Sigmoid colon (tissue), 6 donors: ENCODE measurements at regions not wholly inside any gene's neighbourhood (a gene's known extent, or its start where the extent isn't known, plus 50 kb on each side); places are given as distances from the start of the nearest gene placed in this dataset.

Source experiments
- DNase-seq: peaks from one replicate; pipeline ENCODE4 v3.0.0-alpha.2; 2019
- H3K27ac ChIP-seq, 4 donors: fragments of 200-600 bp; sonication (generic); one replicate each; pipeline ENCODE4 v1.5.1; 2016 to 2019; ENCODE audit warnings: mild to moderate bottlenecking in 1 of 4
- H3K27me3 ChIP-seq, 3 donors: fragments of 200-600 bp; sonication (generic); one replicate each; pipeline ENCODE4 v1.5.1; 2019; ENCODE audit warnings: mild to moderate bottlenecking in 1 of 3
- H3K36me3 ChIP-seq, 4 donors: fragments of 200-600 bp; sonication (generic); one replicate each; pipeline ENCODE4 v1.5.1; 2016 to 2019
- H3K4me1 ChIP-seq, 4 donors: fragments of 200-600 bp; sonication (generic); one replicate each; pipeline ENCODE4 v1.5.1; 2017 to 2019
- H3K4me3 ChIP-seq, 4 donors: fragments of 200-600 bp; sonication (generic); one replicate each; pipeline ENCODE4 v1.5.1; 2017 to 2019; ENCODE audit warnings: mild to moderate bottlenecking in 2 of 4, moderate library complexity in 1 of 4
- H3K9me3 ChIP-seq, 4 donors: fragments of 200-600 bp in 3 of 4; sonication (generic) in 3 of 4; one replicate each; pipeline versions ENCODE4 v1.5.1 to v1.6.1; 2013 to 2019
- EP300 ChIP-seq, 4 donors: sonication (generic); formaldehyde crosslinking; IDR thresholded peaks; one replicate each; pipeline ENCODE4 v1.6.1; 2017; ENCODE audit warnings: antibody characterized with exemption in 4 of 4
- POLR2A ChIP-seq, 2 donors: fragments of 450-650 bp; IDR thresholded peaks; one replicate each; pipeline ENCODE4 v1.6.1; 2016; ENCODE audit warnings: antibody characterized with exemption in 2 of 2, mild to moderate bottlenecking in 2 of 2, moderate library complexity in 2 of 2
- POLR2AphosphoS5 ChIP-seq, 4 donors: sonication (generic); formaldehyde crosslinking; IDR thresholded peaks; one replicate each; pipeline ENCODE4 v1.6.1; 2017; ENCODE audit warnings: antibody characterized with exemption in 4 of 4
- WGBS, 2 donors: extraction: QIAGEN DNeasy Blood & Tissue Kit; methylation state at CpG; one replicate each; pipeline ENCODE4 v1.1.7; 2013; 5-methylcytosine and 5-hydroxymethylcytosine counted together
- intact Hi-C: fragments of 100-400 bp; cut with DNase I; formaldehyde crosslinking; loops from one replicate; pipeline ENCODE4 v1.15.1; 2023
- TF ChIP-seq, protein P1 (sequence below), 4 experiments: fragments of 450-650 bp in 3 of 4; fragments of 200-600 bp in 1 of 4; IDR thresholded peaks; one replicate each; pipeline ENCODE4 v1.5.1; 2016 to 2019; ENCODE audit warnings: antibody characterized with exemption in 4 of 4, mild to moderate bottlenecking in 3 of 4, moderate library complexity in 2 of 4
- donor health status: healthy with polysubstance abuse.
- donor health status: healthy.

DNA sequence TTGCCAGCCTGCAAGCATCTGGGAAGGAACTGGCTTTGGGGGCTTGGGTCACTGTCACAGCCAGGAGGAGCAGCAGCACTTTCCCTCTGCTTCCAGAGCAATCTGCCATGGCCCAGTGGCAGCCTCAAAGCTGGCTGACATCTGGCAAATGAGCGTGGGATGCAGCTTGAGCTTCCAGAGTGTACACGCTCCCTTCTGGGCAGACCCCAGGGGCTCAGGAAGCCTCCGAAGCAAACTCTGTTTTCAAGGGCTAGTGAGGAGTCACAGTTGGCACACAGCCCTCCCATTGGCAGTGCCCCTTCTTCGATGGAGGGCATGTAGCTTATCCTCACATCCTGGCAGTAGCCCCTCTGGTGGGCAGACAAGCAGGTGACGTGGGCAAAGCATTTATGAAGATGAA is 249.6 kb downstream of the ENGASE start:
- Histone ChIP-seq H3K4me1 (no peaks in the 10 kb centered on the region), H3K27ac (no peak overlapping the region), H3K27me3 (no peaks in the 10 kb centered on the region), H3K4me3 (no peak overlapping the region), H3K36me3 (peaks cover 0 to 12% (median 0%) of the 10 kb centered on the region in 4 donors), H3K9me3 (no peaks in the 10 kb centered on the region)
- intact Hi-C loops = no loop called here
- TF ChIP-seq POLR2AphosphoS5 (IDR thresholded peaks at IDR 0.05) = no peak
- TF ChIP-seq, protein P1, sequence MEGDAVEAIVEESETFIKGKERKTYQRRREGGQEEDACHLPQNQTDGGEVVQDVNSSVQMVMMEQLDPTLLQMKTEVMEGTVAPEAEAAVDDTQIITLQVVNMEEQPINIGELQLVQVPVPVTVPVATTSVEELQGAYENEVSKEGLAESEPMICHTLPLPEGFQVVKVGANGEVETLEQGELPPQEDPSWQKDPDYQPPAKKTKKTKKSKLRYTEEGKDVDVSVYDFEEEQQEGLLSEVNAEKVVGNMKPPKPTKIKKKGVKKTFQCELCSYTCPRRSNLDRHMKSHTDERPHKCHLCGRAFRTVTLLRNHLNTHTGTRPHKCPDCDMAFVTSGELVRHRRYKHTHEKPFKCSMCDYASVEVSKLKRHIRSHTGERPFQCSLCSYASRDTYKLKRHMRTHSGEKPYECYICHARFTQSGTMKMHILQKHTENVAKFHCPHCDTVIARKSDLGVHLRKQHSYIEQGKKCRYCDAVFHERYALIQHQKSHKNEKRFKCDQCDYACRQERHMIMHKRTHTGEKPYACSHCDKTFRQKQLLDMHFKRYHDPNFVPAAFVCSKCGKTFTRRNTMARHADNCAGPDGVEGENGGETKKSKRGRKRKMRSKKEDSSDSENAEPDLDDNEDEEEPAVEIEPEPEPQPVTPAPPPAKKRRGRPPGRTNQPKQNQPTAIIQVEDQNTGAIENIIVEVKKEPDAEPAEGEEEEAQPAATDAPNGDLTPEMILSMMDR (IDR thresholded peaks at IDR 0.05) = no peak
- TF ChIP-seq EP300 (IDR thresholded peaks at IDR 0.05) = no peak
- no peak for TF ChIP-seq POLR2A (IDR thresholded peaks at IDR 0.05)
- WGBS, 2 donors = 59 to 73% methylated on average over 5 of the region's 5 CpGs
- no peak for DNase-seq

DNA sequence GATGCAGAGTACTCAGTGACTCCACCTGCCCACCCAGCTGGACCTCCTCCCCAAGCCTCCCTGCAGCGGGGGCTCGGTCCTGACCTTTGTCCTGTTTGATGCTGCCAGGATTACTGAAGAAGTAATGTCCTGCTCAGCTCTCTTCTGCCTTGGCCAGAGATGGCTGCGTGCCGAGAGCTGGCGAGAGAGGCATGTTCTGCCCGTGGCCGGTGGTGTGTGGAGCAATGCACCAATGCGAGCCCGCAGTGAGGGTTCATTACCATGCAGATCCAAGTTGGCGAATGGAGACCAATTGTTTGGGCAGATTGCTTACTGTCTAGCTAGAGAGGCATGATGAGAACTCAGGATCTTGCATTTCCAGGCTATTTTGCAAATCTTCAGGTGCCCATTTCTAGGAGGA is 248.9 kb downstream of the ENGASE start:
- TF ChIP-seq POLR2AphosphoS5 (IDR thresholded peaks at IDR 0.05) (no peak), EP300 (IDR thresholded peaks at IDR 0.05) (no peak), POLR2A (IDR thresholded peaks at IDR 0.05) (no peak)
- TF ChIP-seq, protein P1 (IDR thresholded peaks at IDR 0.05) = no peak
- H3K9me3 ChIP-seq = no peaks in the 10 kb centered on the region
- H3K27ac ChIP-seq = no peak overlapping the region
- 72 to 80% methylated on average over 10 of the region's 10 CpGs for WGBS, 2 donors
- intact Hi-C loops = no loop called here
- H3K4me1 ChIP-seq = no peaks in the 10 kb centered on the region
- DNase-seq = no peak
- peaks cover 0 to 12% (median 0%) of the 10 kb centered on the region in 4 donors for H3K36me3 ChIP-seq
- H3K27me3 ChIP-seq = no peaks in the 10 kb centered on the region
- H3K4me3 ChIP-seq = no peak overlapping the region

DNA sequence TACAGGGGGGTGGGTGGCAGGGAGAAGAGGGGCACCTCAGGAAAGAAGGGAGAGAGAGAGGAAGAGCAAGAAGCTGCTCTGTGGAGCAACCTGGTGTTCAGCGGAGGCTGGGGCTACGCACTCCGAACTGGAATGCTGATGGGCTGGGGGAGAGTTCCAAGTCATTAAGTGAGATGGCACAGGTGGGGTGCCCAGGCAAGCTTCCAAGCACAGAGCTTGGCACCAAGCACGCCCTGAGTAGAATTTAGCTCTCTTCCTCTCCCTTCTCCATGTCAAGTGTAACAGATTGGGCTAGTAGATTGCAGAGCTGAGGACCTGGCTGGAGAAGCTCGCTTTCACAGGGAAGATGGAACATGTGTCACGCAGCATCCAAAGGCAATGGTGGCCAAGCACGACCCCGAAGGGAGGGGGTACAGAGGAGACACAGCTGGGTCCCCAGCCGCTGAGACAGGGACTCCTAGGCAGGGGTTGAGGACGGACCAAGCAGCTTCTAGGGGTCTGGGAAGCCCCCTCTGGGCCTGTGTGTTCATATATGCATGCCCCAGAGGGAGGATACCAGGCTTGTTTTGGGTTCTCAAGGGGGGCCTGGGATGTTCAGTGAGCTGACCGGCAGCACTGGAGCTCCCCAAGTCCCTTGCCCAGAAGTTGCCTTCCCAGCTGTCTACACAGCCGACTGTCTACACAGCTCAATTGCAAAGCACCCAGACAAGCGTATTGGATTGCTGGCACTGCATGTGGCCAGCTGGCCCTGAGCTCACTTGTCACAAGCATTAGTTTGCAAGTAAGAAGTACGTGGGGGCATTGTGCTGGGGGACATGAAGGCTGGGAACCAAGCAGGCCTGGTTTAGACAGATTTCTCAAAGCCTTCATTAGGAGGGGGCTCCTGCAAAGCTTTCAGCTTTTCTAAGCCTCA is 247.8 kb downstream of the ENGASE start:
- TF ChIP-seq, protein P1 (IDR thresholded peaks at IDR 0.05) = no peak
- TF ChIP-seq EP300 (IDR thresholded peaks at IDR 0.05) (no peak), POLR2AphosphoS5 (IDR thresholded peaks at IDR 0.05) (no peak), POLR2A (IDR thresholded peaks at IDR 0.05) (no peak)
- intact Hi-C loops = no loop called here
- Histone ChIP-seq H3K27me3 (no peaks in the 10 kb centered on the region), H3K9me3 (no peaks in the 10 kb centered on the region), H3K4me3 (no peak overlapping the region), H3K4me1 (no peaks in the 10 kb centered on the region), H3K27ac (no peak overlapping the region), H3K36me3 (peaks cover 0 to 12% (median 0%) of the 10 kb centered on the region in 4 donors)
- no peak for DNase-seq
- WGBS, 2 donors = 59 to 78% methylated on average over 14 of the region's 14 CpGs

DNA sequence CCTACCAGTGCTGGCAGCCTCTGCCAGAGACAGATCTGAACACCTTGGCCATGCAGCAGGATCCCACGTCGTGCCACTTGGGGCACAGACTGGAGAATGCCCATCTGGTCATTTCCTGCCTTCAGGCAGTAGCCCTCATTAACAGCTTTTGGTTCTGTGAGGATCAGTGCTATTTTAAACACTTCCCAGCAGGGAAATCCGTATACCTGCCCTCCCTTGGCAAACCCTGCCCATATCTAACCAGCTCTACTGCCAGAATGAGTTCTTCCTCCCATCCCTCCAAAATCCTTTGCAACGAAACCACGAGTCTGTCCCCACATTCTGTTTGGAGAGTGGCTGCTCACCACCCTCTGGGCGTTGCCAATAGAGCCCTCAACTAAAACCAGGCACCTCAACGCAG is 245.7 kb downstream of the ENGASE start:
- 51 to 72% methylated on average over 7 of the region's 7 CpGs for WGBS, 2 donors

More for the DNA sequence above, 245.7 kb downstream of the ENGASE start:
- Histone ChIP-seq H3K4me3 (no peak overlapping the region), H3K27ac (no peak overlapping the region), H3K4me1 (peaks cover 0 to 14% (median 0%) of the 10 kb centered on the region in 4 donors), H3K9me3 (no peaks in the 10 kb centered on the region), H3K27me3 (peaks cover 0 to 4% (median 0%) of the 10 kb centered on the region in 3 donors), H3K36me3 (peaks cover 0 to 12% (median 0%) of the 10 kb centered on the region in 4 donors)
- intact Hi-C loops = no loop called here
- DNase-seq = no peak
- TF ChIP-seq EP300 (IDR thresholded peaks at IDR 0.05) (no peak), POLR2AphosphoS5 (IDR thresholded peaks at IDR 0.05) (no peak), POLR2A (IDR thresholded peaks at IDR 0.05) (no peak)
- TF ChIP-seq, protein P1 (IDR thresholded peaks at IDR 0.05) = no peak
